ENCODE measurements at regions not wholly inside any gene's neighbourhood (a gene's known extent, or its start where the extent isn't known, plus 50 kb on each side); places are given as distances from the start of the nearest gene placed in this dataset.

GRCh38 chr12:91818227-91819131 is 327.2 kb downstream of the BTG1 start:
- in situ Hi-C loops (cut with MboI; ENCODE audit: low sequenced_read_pairs) = loop anchor here (25.0 kb wide), 1 partner anchor 319 kb away; the partner anchor contains the start of gene BTG1

GRCh38 chr12:91817517-91817916 is 328.1 kb downstream of the BTG1 start:
- in situ Hi-C loops (cut with MboI; ENCODE audit: low sequenced_read_pairs) = loop anchor here (25.0 kb wide), 1 partner anchor 320 kb away; the partner anchor contains the start of gene BTG1

- in situ Hi-C loops (cut with MboI; ENCODE audit: low sequenced_read_pairs) = loop anchor here (25.0 kb wide), 1 partner anchor 324 kb away; the partner anchor contains the start of gene BTG1
These were observed 331.9 kb downstream of the BTG1 start for GRCh38 chr12:91813701-91814100.

GRCh38 chr12:91811481-91812287 is 334.0 kb downstream of the BTG1 start:
- in situ Hi-C loops (cut with MboI; ENCODE audit: low sequenced_read_pairs) = loop anchor here (25.0 kb wide), 1 partner anchor 326 kb away; the partner anchor contains the start of gene BTG1

GRCh38 chr12:91810531-91811451 is 334.9 kb downstream of the BTG1 start:
- in situ Hi-C loops (cut with MboI; ENCODE audit: low sequenced_read_pairs) = loop anchor here (25.0 kb wide), 1 partner anchor 327 kb away; the partner anchor contains the start of gene BTG1

GRCh38 chr12:91810077-91810476 is 335.6 kb downstream of the BTG1 start:
- in situ Hi-C loops (cut with MboI; ENCODE audit: low sequenced_read_pairs) = loop anchor here (25.0 kb wide), 1 partner anchor 327 kb away; the partner anchor contains the start of gene BTG1

GRCh38 chr12:91805031-91805430 is 340.6 kb downstream of the BTG1 start:
- in situ Hi-C loops (cut with MboI; ENCODE audit: low sequenced_read_pairs) = loop anchor here (25.0 kb wide), 1 partner anchor 332 kb away; the partner anchor contains the start of gene BTG1

GRCh38 chr12:91804533-91804932 is 341.1 kb downstream of the BTG1 start:
- in situ Hi-C loops (cut with MboI; ENCODE audit: low sequenced_read_pairs) = loop anchor here (25.0 kb wide), 1 partner anchor 333 kb away; the partner anchor contains the start of gene BTG1

GRCh38 chr12:91801048-91801447 is 344.6 kb downstream of the BTG1 start:
- in situ Hi-C loops (cut with MboI; ENCODE audit: low sequenced_read_pairs) = loop anchor here (25.0 kb wide), 1 partner anchor 336 kb away; the partner anchor contains the start of gene BTG1

- in situ Hi-C loops (cut with MboI; ENCODE audit: low sequenced_read_pairs) = no loop called here
These were observed 352.0 kb downstream of the BTG1 start for GRCh38 chr12:91793676-91794075.

- in situ Hi-C loops (cut with MboI; ENCODE audit: low sequenced_read_pairs) = no loop called here
These were observed 353.0 kb downstream of the BTG1 start for GRCh38 chr12:91792597-91792996.

- in situ Hi-C loops (cut with MboI; ENCODE audit: low sequenced_read_pairs) = no loop called here
These were observed 359.0 kb downstream of the BTG1 start for GRCh38 chr12:91786499-91787272.

GRCh38 chr12:91785655-91786498 is 359.8 kb downstream of the BTG1 start:
- in situ Hi-C loops (cut with MboI; ENCODE audit: low sequenced_read_pairs) = no loop called here

GRCh38 chr12:91781114-91781513 is 364.5 kb downstream of the BTG1 start:
- in situ Hi-C loops (cut with MboI; ENCODE audit: low sequenced_read_pairs) = no loop called here

- in situ Hi-C loops (cut with MboI; ENCODE audit: low sequenced_read_pairs) = no loop called here
These were observed 366.7 kb downstream of the BTG1 start for GRCh38 chr12:91778938-91779400.

- in situ Hi-C loops (cut with MboI; ENCODE audit: low sequenced_read_pairs) = no loop called here
These were observed 367.4 kb downstream of the BTG1 start for GRCh38 chr12:91778091-91778832.

GRCh38 chr12:91777268-91777992 is 368.2 kb downstream of the BTG1 start:
- in situ Hi-C loops (cut with MboI; ENCODE audit: low sequenced_read_pairs) = no loop called here
